K562 (cell line): ENCODE measurements at regions not wholly inside any gene's neighbourhood (a gene's known extent, or its start where the extent isn't known, plus 50 kb on each side); places are given as distances from the start of the nearest gene placed in this dataset.

Source experiments
- ATAC-seq: fragments of 200-7000 bp; cut with Tn5 transposase; 3 replicates; pipeline ENCODE4 v1.9.1; 2020; ENCODE audit warnings: moderate library complexity
- BruUV-seq: library from RNA; stranded (reverse); fragments of 400-500 nt; replicated peaks from 2 replicates; lab custom pipeline; 2021; lab: Mats Ljungman, UMichigan
- CTCF ChIA-PET: fragments of 300-600 bp; formaldehyde crosslinking; extraction: SDS; loops from one replicate; lab custom pipeline; 2021; ENCODE audit warnings: low intra/inter-chr PET ratio; lab: Yijun Ruan, JAX
- POLR2A ChIA-PET: fragments of 300-600, 350-650 bp; sonication (Branson Sonifier 250); formaldehyde crosslinking; extraction: SDS; loops from one replicate; lab custom pipeline; 2021; ENCODE audit warnings: antibody characterized with exemption, inconsistent platforms; lab: Yijun Ruan, JAX
- DNase-seq, 4 experiments: peaks; one replicate each; pipeline versions ENCODE4 v3.0.0 to v3.0.0-alpha.2; 2011 to 2018; ENCODE audit warnings: low spot score in 3 of 4, mixed read lengths in 3 of 4; ENCODE audit errors: extremely low read depth in 1 of 4
- FAIRE-seq: peaks from 2 replicates; lab custom pipeline; 2011; peaks lifted over from hg19 to GRCh38; lab: Jason Lieb, UNC
- H2AFZ ChIP-seq: 2 replicates; pipeline ENCODE4 v1.6.0; 2011; ENCODE audit warnings: low read depth, low read length, control low read depth, inconsistent platforms
- H3K27ac ChIP-seq: fragments of 200-600 bp; 3 replicates; pipeline ENCODE4 v1.8.0; 2011; ENCODE audit warnings: low read depth, mild to moderate bottlenecking, control low read depth, inconsistent platforms, low read length, moderate library complexity, mixed read lengths; ENCODE audit errors: extremely low read depth
- H3K27me3 ChIP-seq, 2 experiments: fragments of 300-600 bp in 1 of 2; 2 replicates in 1 of 2; 3 replicates in 1 of 2; pipeline versions ENCODE4 v1.6.0 to v1.8.0; 2011; ENCODE audit warnings: inconsistent platforms in 2 of 2, low read length in 2 of 2, mild to moderate bottlenecking in 1 of 2, mixed read lengths in 1 of 2, moderate library complexity in 1 of 2; ENCODE audit not compliant: control insufficient read depth in 2 of 2, insufficient read depth in 2 of 2
- H3K36me3 ChIP-seq: fragments of 300-600 bp; 3 replicates; pipeline ENCODE4 v1.8.0; 2011; ENCODE audit warnings: mild to moderate bottlenecking, low read length, inconsistent platforms; ENCODE audit not compliant: control insufficient read depth, insufficient read depth
- H3K4me1 ChIP-seq, 2 experiments: fragments of 200-600 bp in 1 of 2; replicated peaks in 1 of 2; 2 replicates in 1 of 2; 3 replicates in 1 of 2; pipeline versions ENCODE4 v1.5.1 to v1.8.0; 2011; ENCODE audit warnings: inconsistent platforms in 2 of 2, low read length in 2 of 2, mild to moderate bottlenecking in 1 of 2, mixed read lengths in 1 of 2, moderate library complexity in 1 of 2; ENCODE audit not compliant: control insufficient read depth in 2 of 2, insufficient read depth in 2 of 2
- H3K4me2 ChIP-seq: 2 replicates; pipeline ENCODE4 v1.6.1; 2011; ENCODE audit warnings: low read length, control low read depth, inconsistent platforms, mixed read lengths; ENCODE audit not compliant: insufficient read depth
- H3K4me3 ChIP-seq: fragments of 200-600 bp; sonication (generic), shearing (Covaris generic); 2 replicates; pipeline ENCODE4 v1.5.1; 2016; ENCODE audit warnings: control low read depth, inconsistent platforms
- H3K79me2 ChIP-seq: fragments of 200-600 bp; 3 replicates; pipeline ENCODE4 v1.8.0; 2011; ENCODE audit warnings: low read length, inconsistent platforms; ENCODE audit not compliant: control insufficient read depth, insufficient read depth
- H3K9ac ChIP-seq, 2 experiments: 2 replicates each; pipeline versions ENCODE4 v1.6.0 to v1.6.1; 2011; ENCODE audit warnings: low read depth in 2 of 2, low read length in 2 of 2, control low read depth in 1 of 2, inconsistent platforms in 1 of 2, mild to moderate bottlenecking in 1 of 2, mixed read lengths in 1 of 2; ENCODE audit not compliant: insufficient read depth in 1 of 2
- H3K9me1 ChIP-seq: one replicate; pipeline ENCODE4 v1.6.0; 2011; ENCODE audit warnings: inconsistent platforms, mild to moderate bottlenecking, low read length, moderate library complexity; ENCODE audit not compliant: control insufficient read depth, insufficient read depth
- H3K9me3 ChIP-seq: replicated peaks from 2 replicates; pipeline ENCODE4 v1.5.1; 2011; ENCODE audit warnings: low read depth, low read length, inconsistent platforms; ENCODE audit not compliant: control insufficient read depth, insufficient read depth
- H4K20me1 ChIP-seq: replicated peaks from 2 replicates; pipeline ENCODE4 v1.6.1; 2011; ENCODE audit warnings: low read length, inconsistent platforms, mixed read lengths; ENCODE audit not compliant: control insufficient read depth, insufficient read depth
- BCLAF1 ChIP-seq, 2 experiments: fragments of 450-650 bp in 1 of 2; IDR thresholded peaks; 2 replicates each; pipeline ENCODE4 v1.6.1; 2011 to 2017; ENCODE audit warnings: low read depth in 2 of 2, antibody characterized with exemption in 1 of 2, borderline replicate concordance in 1 of 2, low read length in 1 of 2, mild to moderate bottlenecking in 1 of 2, mixed read lengths in 1 of 2; ENCODE audit not compliant: control insufficient read depth in 1 of 2
- E4F1 ChIP-seq: fragments of 250-450 bp; sonication (Bioruptor Pico); IDR thresholded peaks from 2 replicates; pipeline ENCODE4 v1.5.0; 2021; ENCODE audit warnings: mild to moderate bottlenecking, borderline replicate concordance
- EP400 ChIP-seq: fragments of 450-650 bp; IDR thresholded peaks from 2 replicates; pipeline ENCODE4 v1.6.1; 2017; ENCODE audit warnings: antibody characterized with exemption, mild to moderate bottlenecking, moderate library complexity
- MTA3 ChIP-seq: fragments of 450-650 bp; formaldehyde crosslinking; IDR thresholded peaks from 2 replicates; pipeline ENCODE4 v1.6.1; 2017; ENCODE audit warnings: mild to moderate bottlenecking, borderline replicate concordance
- NCOA6 ChIP-seq: fragments of 450-650 bp; IDR thresholded peaks from 2 replicates; pipeline ENCODE4 v1.6.1; 2017; ENCODE audit warnings: mild to moderate bottlenecking
- PHF20 ChIP-seq: fragments of 450-650 bp; IDR thresholded peaks from 2 replicates; pipeline ENCODE4 v1.6.1; 2018; ENCODE audit not compliant: partially characterized antibody
- PHTF2 ChIP-seq: fragments of 250-450 bp; sonication (Bioruptor Pico); IDR thresholded peaks from 2 replicates; pipeline ENCODE4 v1.5.0; 2021; ENCODE audit warnings: mild to moderate bottlenecking
- PRPF4 ChIP-seq: fragments of 200-400 bp; formaldehyde crosslinking; IDR thresholded peaks from one replicate; pipeline ENCODE4 v1.6.1; 2017; ENCODE audit warnings: low read length, low read depth, mild to moderate bottlenecking; ENCODE audit not compliant: insufficient read depth, poor library complexity, severe bottlenecking
- RUNX1 ChIP-seq: sonication (generic); IDR thresholded peaks from 2 replicates; pipeline ENCODE4 v1.6.1; 2016; ENCODE audit warnings: antibody characterized with exemption, low read depth
- ZBTB8A ChIP-seq: fragments of 450-650 bp; IDR thresholded peaks from 2 replicates; pipeline ENCODE4 v1.6.1; 2018; ENCODE audit warnings: mild to moderate bottlenecking, moderate library complexity; ENCODE audit not compliant: partially characterized antibody
- ZNF263 ChIP-seq: sonication (generic); formaldehyde crosslinking; IDR thresholded peaks from 2 replicates; pipeline ENCODE4 v1.8.0; 2022; ENCODE audit warnings: mild to moderate bottlenecking, missing genetic modification reagents, borderline replicate concordance
- ZZZ3 ChIP-seq: fragments of 450-650 bp; IDR thresholded peaks from 2 replicates; pipeline ENCODE4 v1.6.1; 2016; ENCODE audit warnings: antibody characterized with exemption, mild to moderate bottlenecking, moderate library complexity
- WGBS: fragments of 100-300 bp; shearing (Covaris generic); methylation state at CpG from one replicate; pipeline ENCODE4 v1.1.6; 2016; ENCODE audit warnings: low coverage, mixed read lengths; ENCODE audit not compliant: insufficient coverage; ENCODE audit errors: missing lambda C conversion rate; 5-methylcytosine and 5-hydroxymethylcytosine counted together
- in situ Hi-C: fragments of 300-500 bp; cut with MboI; formaldehyde crosslinking; loops from 4 replicates; pipeline ENCODE4 v1.15.0; 2018; ENCODE audit warnings: inconsistent platforms, mixed read lengths
- intact Hi-C: fragments of 100-400 bp; cut with micrococcal nuclease; formaldehyde crosslinking; loops from 2 replicates; pipeline ENCODE4 v1.14.2; 2022
- TF ChIP-seq, protein P1 (sequence below): sonication (generic); formaldehyde crosslinking; IDR thresholded peaks from 2 replicates; pipeline ENCODE4 v1.8.0; 2022; ENCODE audit warnings: mild to moderate bottlenecking, missing genetic modification reagents
- TF ChIP-seq, protein P2 (sequence below): fragments of 450-650 bp; formaldehyde crosslinking; IDR thresholded peaks from 2 replicates; pipeline ENCODE4 v1.4.0; 2020; ENCODE audit warnings: mild to moderate bottlenecking, mixed read lengths

DNA sequence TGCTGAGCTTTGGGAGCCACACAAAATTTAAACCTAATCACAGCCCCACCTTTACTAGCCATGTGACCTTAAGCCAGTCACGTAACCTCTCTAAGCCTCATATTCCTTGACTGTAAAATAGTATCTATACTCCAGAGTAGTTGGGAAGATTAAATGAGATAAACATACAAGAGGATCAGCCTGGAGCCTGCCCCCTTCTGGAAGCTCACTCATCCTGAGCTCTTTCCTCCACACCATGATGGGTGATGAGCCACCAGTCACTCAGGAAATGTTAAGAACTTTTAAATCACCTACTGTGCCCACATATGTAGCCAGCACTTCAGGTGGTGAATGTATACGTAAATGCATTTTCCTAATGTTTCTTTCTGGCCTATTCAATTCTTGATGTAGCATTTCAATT is 195.9 kb upstream of the DDX18 start:
- WGBS: 13% methylated on average over 2 of the region's 2 CpGs
- CTCF ChIA-PET: no interaction called here
- in situ Hi-C loops: no loop called here
- TF ChIP-seq ZNF263 (no peak), RUNX1 (no peak), PRPF4 (no peak), BCLAF1 (IDR thresholded peaks at IDR 0.05; ENCODE audit: borderline replicate concordance in 1 of 2, control insufficient read depth in 1 of 2, low read depth in 2 of 2, low read length in 1 of 2) (no peak), ZZZ3 (no peak), MTA3 (no peak), NCOA6 (no peak), E4F1 (no peak), ZBTB8A (no peak), PHTF2 (CRISPR knock-in tag) (no peak), EP400 (no peak), PHF20 (no peak)
- TF ChIP-seq, protein P1, sequence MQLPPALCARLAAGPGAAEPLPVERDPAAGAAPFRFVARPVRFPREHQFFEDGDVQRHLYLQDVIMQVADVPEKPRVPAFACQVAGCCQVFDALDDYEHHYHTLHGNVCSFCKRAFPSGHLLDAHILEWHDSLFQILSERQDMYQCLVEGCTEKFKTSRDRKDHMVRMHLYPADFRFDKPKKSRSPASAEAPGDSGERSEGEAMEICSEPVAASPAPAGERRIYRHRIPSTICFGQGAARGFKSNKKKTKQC (CRISPR knock-in tag): no peak
- TF ChIP-seq, protein P2, sequence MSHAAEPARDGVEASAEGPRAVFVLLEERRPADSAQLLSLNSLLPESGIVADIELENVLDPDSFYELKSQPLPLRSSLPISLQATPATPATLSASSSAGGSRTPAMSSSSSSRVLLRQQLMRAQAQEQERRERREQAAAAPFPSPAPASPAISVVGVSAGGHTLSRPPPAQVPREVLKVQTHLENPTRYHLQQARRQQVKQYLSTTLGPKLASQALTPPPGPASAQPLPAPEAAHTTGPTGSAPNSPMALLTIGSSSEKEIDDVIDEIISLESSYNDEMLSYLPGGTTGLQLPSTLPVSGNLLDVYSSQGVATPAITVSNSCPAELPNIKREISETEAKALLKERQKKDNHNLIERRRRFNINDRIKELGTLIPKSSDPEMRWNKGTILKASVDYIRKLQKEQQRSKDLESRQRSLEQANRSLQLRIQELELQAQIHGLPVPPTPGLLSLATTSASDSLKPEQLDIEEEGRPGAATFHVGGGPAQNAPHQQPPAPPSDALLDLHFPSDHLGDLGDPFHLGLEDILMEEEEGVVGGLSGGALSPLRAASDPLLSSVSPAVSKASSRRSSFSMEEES (CRISPR knock-in tag): no peak

More for the DNA sequence above, 195.9 kb upstream of the DDX18 start:
- Histone ChIP-seq H3K9me1 (no peaks in the 10 kb centered on the region), H3K4me2 (no peak overlapping the region), H4K20me1 (no peaks in the 10 kb centered on the region), H3K9me3 (no peaks in the 10 kb centered on the region), H2AFZ (no peak overlapping the region), H3K79me2 (no peaks in the 10 kb centered on the region), H3K27me3 (no peaks in the 10 kb centered on the region), H3K36me3 (no peaks in the 10 kb centered on the region), H3K27ac (no peak overlapping the region), H3K4me3 (no peak overlapping the region), H3K4me1 (no peaks in the 10 kb centered on the region), H3K9ac (no peak overlapping the region)
- POLR2A ChIA-PET: no interaction called here
- no peak for ATAC-seq
- intact Hi-C loops: no loop called here
- no peak for DNase-seq
- BruUV-seq: no TSS peak
- no peak for FAIRE-seq
